Thyroid gland (tissue), 4 donors: ENCODE measurements at regions not wholly inside any gene's neighbourhood (a gene's known extent, or its start where the extent isn't known, plus 50 kb on each side); places are given as distances from the start of the nearest gene placed in this dataset.

ENCODE experiments used
- POLR2A ChIP-seq, 2 donors: fragments of 450-650 bp; IDR thresholded peaks; one replicate each; pipeline ENCODE4 v1.6.1; 2017; ENCODE audit warnings: antibody characterized with exemption in 2 of 2, mild to moderate bottlenecking in 2 of 2, moderate library complexity in 1 of 2
- TF ChIP-seq, protein P1 (sequence below), 6 experiments: fragments of 200-600 bp in 3 of 6; fragments of 450-650 bp in 3 of 6; sonication (generic) in 3 of 6; IDR thresholded peaks; one replicate each; pipeline ENCODE4 v1.5.1; 2016 to 2019; ENCODE audit warnings: antibody characterized with exemption in 6 of 6, mild to moderate bottlenecking in 2 of 6, inconsistent platforms in 1 of 6, moderate library complexity in 1 of 6

DNA sequence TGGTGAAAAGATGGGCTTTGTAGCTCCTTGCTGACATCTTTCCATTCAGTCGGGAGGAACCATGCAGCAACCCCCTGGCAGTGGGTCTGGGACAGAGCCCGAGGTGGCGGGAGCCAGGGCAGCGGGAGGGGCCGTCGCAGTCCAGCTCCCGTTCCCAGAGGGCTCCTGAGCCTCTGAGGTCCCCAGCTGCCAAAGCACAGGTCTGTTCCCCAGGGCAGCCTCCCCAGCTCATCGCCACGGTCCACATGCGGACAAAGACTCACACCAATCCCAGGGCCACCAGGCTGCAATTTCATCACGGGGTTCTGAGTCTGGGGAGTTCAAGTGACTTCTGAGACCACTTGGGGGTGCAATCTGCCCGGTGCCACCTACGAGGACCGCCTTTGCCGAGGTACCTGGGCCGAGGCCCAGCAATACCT lies 196.0 kb downstream of the RBFOX3 start:
- TF ChIP-seq, protein P1, sequence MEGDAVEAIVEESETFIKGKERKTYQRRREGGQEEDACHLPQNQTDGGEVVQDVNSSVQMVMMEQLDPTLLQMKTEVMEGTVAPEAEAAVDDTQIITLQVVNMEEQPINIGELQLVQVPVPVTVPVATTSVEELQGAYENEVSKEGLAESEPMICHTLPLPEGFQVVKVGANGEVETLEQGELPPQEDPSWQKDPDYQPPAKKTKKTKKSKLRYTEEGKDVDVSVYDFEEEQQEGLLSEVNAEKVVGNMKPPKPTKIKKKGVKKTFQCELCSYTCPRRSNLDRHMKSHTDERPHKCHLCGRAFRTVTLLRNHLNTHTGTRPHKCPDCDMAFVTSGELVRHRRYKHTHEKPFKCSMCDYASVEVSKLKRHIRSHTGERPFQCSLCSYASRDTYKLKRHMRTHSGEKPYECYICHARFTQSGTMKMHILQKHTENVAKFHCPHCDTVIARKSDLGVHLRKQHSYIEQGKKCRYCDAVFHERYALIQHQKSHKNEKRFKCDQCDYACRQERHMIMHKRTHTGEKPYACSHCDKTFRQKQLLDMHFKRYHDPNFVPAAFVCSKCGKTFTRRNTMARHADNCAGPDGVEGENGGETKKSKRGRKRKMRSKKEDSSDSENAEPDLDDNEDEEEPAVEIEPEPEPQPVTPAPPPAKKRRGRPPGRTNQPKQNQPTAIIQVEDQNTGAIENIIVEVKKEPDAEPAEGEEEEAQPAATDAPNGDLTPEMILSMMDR (IDR thresholded peaks at IDR 0.05): no peak
- no peak for TF ChIP-seq POLR2A (IDR thresholded peaks at IDR 0.05)
